IPS-15b (cell line): ENCODE measurements at regions not wholly inside any gene's neighbourhood (a gene's known extent, or its start where the extent isn't known, plus 50 kb on each side); places are given as distances from the start of the nearest gene placed in this dataset.
"Not testable (repeated sequence)": the region's sequence is repeated elsewhere in the genome, so short reads cannot be mapped to it uniquely, and the experiment has no call there.

ENCODE experiments used
- H3K27me3 ChIP-seq: one replicate; pipeline ENCODE4 v1.6.1; 2013; ENCODE audit warnings: low read length; ENCODE audit not compliant: control insufficient read depth, insufficient read depth
- H3K36me3 ChIP-seq: one replicate; pipeline ENCODE4 v1.6.1; 2013; ENCODE audit warnings: low read length; ENCODE audit not compliant: control insufficient read depth, insufficient read depth
- H3K4me1 ChIP-seq: one replicate; pipeline ENCODE4 v1.6.1; 2013; ENCODE audit warnings: mild to moderate bottlenecking, low read length; ENCODE audit not compliant: control insufficient read depth, insufficient read depth
- H3K4me3 ChIP-seq: one replicate; pipeline ENCODE4 v1.5.1; 2013; ENCODE audit warnings: low read depth, low read length
- H3K9ac ChIP-seq: one replicate; pipeline ENCODE4 v1.6.1; 2013; ENCODE audit warnings: low read depth, mild to moderate bottlenecking, low read length
- H3K9me3 ChIP-seq: one replicate; pipeline ENCODE4 v1.6.1; 2013; ENCODE audit warnings: mild to moderate bottlenecking, low read length; ENCODE audit not compliant: control insufficient read depth, insufficient read depth

- not testable (repeated sequence) for H3K9ac ChIP-seq, H3K4me3 ChIP-seq, H3K9me3 ChIP-seq, H3K27me3 ChIP-seq, H3K4me1 ChIP-seq, H3K36me3 ChIP-seq
Observed at GRCh38 chr11:10956884-10957283, 99.0 kb upstream of the ZBED5 start.

DNA sequence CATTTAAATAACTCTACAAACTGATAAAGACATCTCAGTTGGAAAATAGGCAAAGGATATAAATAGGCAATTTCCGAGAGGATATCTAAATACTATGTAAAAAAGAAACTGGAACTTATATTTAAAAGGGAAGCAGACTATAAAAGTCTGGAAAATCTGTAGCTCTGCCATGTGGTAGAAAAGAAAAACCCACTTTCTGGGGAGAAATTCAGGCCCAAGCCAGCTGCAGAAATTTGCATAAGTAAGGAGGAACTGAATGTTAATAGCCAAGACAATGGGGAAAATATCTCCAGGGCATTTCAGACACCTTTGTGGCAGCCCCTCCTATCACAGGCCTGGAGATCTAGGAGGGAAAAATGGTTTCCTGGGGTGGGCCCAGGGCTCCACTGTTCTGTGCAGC, 97.8 kb upstream of the ZBED5 start:
- H3K27me3 ChIP-seq, result no peaks in the 10 kb centered on the region
- no peak overlapping the region for H3K9ac ChIP-seq
- no peaks in the 10 kb centered on the region for H3K4me1 ChIP-seq
- H3K4me3 ChIP-seq, result no peak overlapping the region
- H3K36me3 ChIP-seq, result no peaks in the 10 kb centered on the region
- peaks cover 3% of the 10 kb centered on the region for H3K9me3 ChIP-seq

GRCh38 chr11:10954184-10954583, 96.3 kb upstream of the ZBED5 start:
- H3K9me3 ChIP-seq, result peaks cover 3% of the 10 kb centered on the region
- H3K27me3 ChIP-seq, result no peaks in the 10 kb centered on the region
- no peak overlapping the region for H3K4me3 ChIP-seq
- H3K9ac ChIP-seq, result no peak overlapping the region
- no peaks in the 10 kb centered on the region for H3K36me3 ChIP-seq
- no peaks in the 10 kb centered on the region for H3K4me1 ChIP-seq

GRCh38 chr11:10952872-10953271, 95.0 kb upstream of the ZBED5 start:
- H3K9me3 ChIP-seq, result peaks cover 3% of the 10 kb centered on the region
- H3K4me1 ChIP-seq, result no peaks in the 10 kb centered on the region
- no peaks in the 10 kb centered on the region for H3K27me3 ChIP-seq
- no peak overlapping the region for H3K9ac ChIP-seq
- no peaks in the 10 kb centered on the region for H3K36me3 ChIP-seq
- no peak overlapping the region for H3K4me3 ChIP-seq

DNA sequence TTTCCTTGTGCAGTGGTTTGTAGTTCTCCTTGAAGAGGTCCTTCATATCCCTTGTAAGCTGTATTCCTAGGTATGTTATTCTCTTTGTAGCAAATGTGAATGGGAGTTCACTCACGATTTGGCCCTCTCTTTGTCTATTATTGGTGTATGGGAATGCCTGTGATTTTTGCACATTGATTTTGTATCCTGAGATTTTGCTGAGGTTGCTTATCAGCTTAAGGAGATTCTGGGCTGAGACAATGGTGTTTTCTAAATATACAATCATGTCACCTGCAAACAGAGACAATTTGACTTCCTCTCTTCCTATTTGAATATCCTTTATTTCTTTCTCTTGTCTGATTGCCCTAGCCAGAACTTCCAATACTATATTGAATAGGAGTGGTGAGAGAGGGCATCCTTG, 90.1 kb upstream of the ZBED5 start:
- not testable (repeated sequence) for H3K27me3 ChIP-seq, H3K9ac ChIP-seq, H3K36me3 ChIP-seq, H3K4me3 ChIP-seq, H3K4me1 ChIP-seq, H3K9me3 ChIP-seq

GRCh38 chr11:10946072-10946471, 88.2 kb upstream of the ZBED5 start:
- Histone ChIP-seq H3K4me1 (no peaks in the 10 kb centered on the region), H3K27me3 (no peaks in the 10 kb centered on the region), H3K9ac (no peak overlapping the region), H3K36me3 (no peaks in the 10 kb centered on the region), H3K9me3 (no peaks in the 10 kb centered on the region), H3K4me3 (no peak overlapping the region)

- Histone ChIP-seq H3K9me3 (no peaks in the 10 kb centered on the region), H3K27me3 (no peaks in the 10 kb centered on the region), H3K4me3 (no peak overlapping the region), H3K9ac (no peak overlapping the region), H3K36me3 (no peaks in the 10 kb centered on the region), H3K4me1 (no peaks in the 10 kb centered on the region)
Observed at GRCh38 chr11:10945196-10945595, 87.3 kb upstream of the ZBED5 start.

DNA sequence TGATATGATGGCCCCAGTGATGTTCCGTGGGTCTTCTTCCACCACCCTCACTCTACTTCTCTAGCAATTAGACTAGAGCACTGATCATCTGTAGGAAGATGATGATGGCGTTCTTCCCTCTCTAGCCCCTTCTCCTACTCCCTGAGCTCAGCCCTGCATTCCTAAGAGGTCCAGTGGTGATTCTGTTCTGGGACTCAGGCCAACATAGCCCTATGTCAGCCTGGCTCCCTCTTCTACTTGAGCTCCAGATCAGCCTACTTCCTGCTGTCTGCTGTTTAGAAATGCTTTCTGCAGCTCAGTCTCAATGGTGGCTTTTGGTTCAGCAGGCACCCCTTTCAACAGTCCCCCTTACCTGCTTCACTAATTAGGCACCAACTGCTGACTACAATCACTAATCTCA, 86.1 kb upstream of the ZBED5 start:
- H3K27me3 ChIP-seq, result no peaks in the 10 kb centered on the region
- no peaks in the 10 kb centered on the region for H3K4me1 ChIP-seq
- no peak overlapping the region for H3K9ac ChIP-seq
- no peaks in the 10 kb centered on the region for H3K36me3 ChIP-seq
- no peaks in the 10 kb centered on the region for H3K9me3 ChIP-seq
- H3K4me3 ChIP-seq, result no peak overlapping the region

DNA sequence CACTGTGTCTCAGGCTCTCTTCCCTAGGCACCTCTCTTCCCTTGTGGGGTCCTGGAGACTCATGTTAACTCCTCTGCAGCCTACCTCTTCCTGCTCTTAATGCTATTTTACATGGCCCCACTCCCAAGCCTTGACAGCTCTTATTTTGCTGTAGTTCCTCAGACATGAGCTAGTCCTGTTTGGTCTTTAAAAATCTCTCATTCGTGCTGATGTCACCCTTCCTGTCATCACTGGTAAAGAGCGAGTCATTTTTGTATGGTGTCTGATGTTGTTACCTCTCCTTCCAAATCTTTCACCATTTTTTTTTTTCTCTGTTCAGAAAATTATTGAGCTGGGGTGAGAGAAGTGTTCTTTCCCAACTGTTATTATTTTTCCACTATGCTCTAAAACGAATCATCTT, 84.8 kb upstream of the ZBED5 start:
- Histone ChIP-seq H3K36me3 (no peaks in the 10 kb centered on the region), H3K4me1 (no peaks in the 10 kb centered on the region), H3K9ac (no peak overlapping the region), H3K9me3 (no peaks in the 10 kb centered on the region), H3K4me3 (no peak overlapping the region), H3K27me3 (no peaks in the 10 kb centered on the region)

DNA sequence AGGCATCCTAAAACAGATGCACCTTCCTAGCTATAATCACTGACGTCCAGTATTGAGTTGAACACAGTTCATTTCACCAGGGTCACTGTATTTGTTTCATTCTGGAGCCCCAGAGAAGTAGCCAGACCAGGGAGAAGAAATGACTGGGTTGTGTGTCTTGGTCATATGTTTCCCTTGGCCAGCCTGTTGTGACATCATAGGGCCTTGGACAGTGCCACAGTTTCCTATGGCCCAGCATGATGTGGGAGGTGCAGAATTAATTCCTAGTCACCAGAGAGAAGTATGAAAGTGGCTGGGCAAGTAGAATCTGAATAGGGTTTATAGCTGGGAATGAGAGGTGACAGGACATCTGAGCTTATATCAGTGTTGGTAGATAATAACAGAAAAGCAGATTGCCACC, 84.0 kb upstream of the ZBED5 start:
- H3K27me3 ChIP-seq, result no peaks in the 10 kb centered on the region
- H3K36me3 ChIP-seq, result no peaks in the 10 kb centered on the region
- no peak overlapping the region for H3K4me3 ChIP-seq
- no peaks in the 10 kb centered on the region for H3K9me3 ChIP-seq
- no peak overlapping the region for H3K9ac ChIP-seq
- H3K4me1 ChIP-seq, result no peaks in the 10 kb centered on the region

GRCh38 chr11:10941414-10941813, 83.6 kb upstream of the ZBED5 start:
- H3K4me1 ChIP-seq, result no peaks in the 10 kb centered on the region
- no peaks in the 10 kb centered on the region for H3K9me3 ChIP-seq
- no peak overlapping the region for H3K4me3 ChIP-seq
- no peaks in the 10 kb centered on the region for H3K36me3 ChIP-seq
- no peaks in the 10 kb centered on the region for H3K27me3 ChIP-seq
- H3K9ac ChIP-seq, result no peak overlapping the region

DNA sequence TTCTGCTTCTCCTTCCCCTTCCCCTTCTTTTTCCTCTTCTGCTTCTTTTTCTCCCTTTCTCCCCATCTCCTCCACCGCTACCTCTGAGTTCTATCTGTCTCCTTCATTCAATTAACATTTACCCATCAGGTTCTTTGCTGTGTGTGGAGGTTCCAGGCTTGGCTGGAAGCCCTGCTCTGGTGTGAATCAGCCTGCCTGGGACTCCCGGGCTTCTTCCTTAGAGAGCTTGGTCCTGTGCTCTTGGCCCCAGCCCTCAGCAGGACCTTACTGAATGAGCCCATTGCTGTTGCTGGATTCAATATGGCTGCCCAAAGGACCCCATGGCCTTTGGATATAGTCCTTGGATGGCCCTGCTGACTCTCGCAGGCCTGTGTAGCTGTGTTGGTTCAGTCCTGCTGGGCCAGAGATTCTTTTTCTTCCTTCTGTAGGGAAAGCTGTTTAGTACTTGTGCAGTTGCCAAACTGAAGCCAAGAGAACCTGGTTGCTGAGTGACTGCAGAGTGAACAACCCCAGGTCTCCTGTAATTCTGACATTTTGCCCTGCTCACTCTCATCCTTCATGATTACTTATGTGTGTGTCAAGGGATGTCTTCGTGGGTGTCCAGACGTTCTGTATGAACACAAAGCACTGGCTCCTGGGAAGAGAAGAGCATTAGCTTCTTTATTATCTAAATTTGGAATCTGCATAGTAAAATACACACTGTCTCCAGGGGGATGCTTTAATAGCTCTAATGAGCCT, 81.0 kb upstream of the ZBED5 start:
- Histone ChIP-seq H3K9ac (no peak overlapping the region), H3K27me3 (no peaks in the 10 kb centered on the region), H3K36me3 (no peaks in the 10 kb centered on the region)

More for the DNA sequence above, 81.0 kb upstream of the ZBED5 start:
- no peak overlapping the region for H3K4me3 ChIP-seq
- H3K9me3 ChIP-seq, result no peaks in the 10 kb centered on the region
- peaks cover 4% of the 10 kb centered on the region for H3K4me1 ChIP-seq
